B cell (primary cell): ENCODE measurements at regions not wholly inside any gene's neighbourhood (a gene's known extent, or its start where the extent isn't known, plus 50 kb on each side); places are given as distances from the start of the nearest gene placed in this dataset.

Experiments
- ATAC-seq: fragments of 200-7000 bp; cut with Tn5 transposase; one replicate; pipeline ENCODE4 v1.10.0; 2021; ENCODE audit warnings: low read depth, mild to moderate bottlenecking, moderate number of reproducible peaks, moderate library complexity
- CTCF ChIA-PET: fragments of 350-600 bp; sonication (Branson Sonifier 250); formaldehyde crosslinking; loops from one replicate; lab custom pipeline; 2021; ENCODE audit warnings: antibody characterized with exemption, inconsistent platforms; lab: Charles Lee
- POLR2A ChIA-PET: fragments of 350-600 bp; sonication (Branson Sonifier 250); formaldehyde crosslinking; loops from one replicate; lab custom pipeline; 2021; ENCODE audit warnings: antibody characterized with exemption; lab: Charles Lee
- DNase-seq: peaks from one replicate; pipeline ENCODE4 v3.0.0; 2013
- H2AFZ ChIP-seq: 2 replicates; pipeline ENCODE4 v1.6.1; 2012; ENCODE audit warnings: mild to moderate bottlenecking, low read depth, low read length; ENCODE audit not compliant: insufficient read depth, poor library complexity, severe bottlenecking
- H3K27ac ChIP-seq, 2 donors: 1 replicate in 1 of 2; 2 replicates in 1 of 2; pipeline ENCODE4 v1.5.1; 2012 to 2013; ENCODE audit warnings: low read length in 2 of 2, mild to moderate bottlenecking in 2 of 2, moderate library complexity in 1 of 2
- H3K27me3 ChIP-seq, 4 experiments: fragments of 200-600 bp in 1 of 4; sonication (generic) in 1 of 4; replicated peaks in 1 of 4; 1 replicate in 2 of 4; 2 replicates in 2 of 4; pipeline versions ENCODE4 v1.6.1 to v1.7.0; 2013 to 2016; ENCODE audit warnings: low read length in 3 of 4, mild to moderate bottlenecking in 2 of 4, mixed read lengths in 1 of 4, moderate library complexity in 1 of 4; ENCODE audit not compliant: insufficient read depth in 4 of 4, control insufficient read depth in 3 of 4; ENCODE audit errors: control extremely low read depth in 1 of 4
- H3K36me3 ChIP-seq, 2 experiments: replicated peaks in 1 of 2; 1 replicate in 1 of 2; 2 replicates in 1 of 2; pipeline versions ENCODE4 v1.6.1 to v1.7.1; 2013; ENCODE audit warnings: low read length in 1 of 2; ENCODE audit not compliant: insufficient read depth in 2 of 2, control insufficient read depth in 1 of 2; ENCODE audit errors: control extremely low read depth in 1 of 2, extremely low read depth in 1 of 2
- H3K4me1 ChIP-seq, 2 donors: fragments of 200-600 bp in 1 of 2; sonication (generic) in 1 of 2; 1 replicate in 1 of 2; 2 replicates in 1 of 2; pipeline versions ENCODE4 v1.5.1 to v1.6.1; 2013 to 2017; ENCODE audit warnings: low read length in 2 of 2; ENCODE audit not compliant: control insufficient read depth in 2 of 2, insufficient read depth in 2 of 2
- H3K4me2 ChIP-seq: replicated peaks from 2 replicates; pipeline ENCODE3; 2012; ENCODE audit warnings: mild to moderate bottlenecking, low read depth, low read length; ENCODE audit not compliant: poor library complexity, severe bottlenecking
- H3K4me3 ChIP-seq, 5 experiments: fragments of 200-600 bp in 1 of 5; sonication (generic) in 1 of 5; 1 replicate in 3 of 5; 2 replicates in 2 of 5; pipeline versions ENCODE4 v1.5.1 to v1.7.0; 2011 to 2016; ENCODE audit warnings: low read length in 4 of 5, mild to moderate bottlenecking in 4 of 5, low read depth in 2 of 5, control low read depth in 1 of 5, moderate library complexity in 1 of 5; ENCODE audit not compliant: insufficient read depth in 1 of 5; ENCODE audit errors: control extremely low read depth in 1 of 5, extremely low read depth in 1 of 5
- H3K79me2 ChIP-seq: fragments of 200-600 bp; sonication (generic); one replicate; pipeline ENCODE4 v1.6.0; 2016; ENCODE audit warnings: low read length; ENCODE audit not compliant: control insufficient read depth, insufficient read depth
- H3K9ac ChIP-seq: fragments of 200-600 bp; sonication (generic); 2 replicates; pipeline ENCODE4 v1.6.1; 2017; ENCODE audit warnings: mild to moderate bottlenecking, low read length, moderate library complexity
- H3K9me3 ChIP-seq, 3 donors: one replicate each; pipeline versions ENCODE4 v1.6.1 to v1.7.1; 2013; ENCODE audit warnings: low read length in 2 of 3; ENCODE audit not compliant: control insufficient read depth in 2 of 3, insufficient read depth in 1 of 3; ENCODE audit errors: control extremely low read depth in 1 of 3
- H4K20me1 ChIP-seq: 2 replicates; pipeline ENCODE4 v1.6.0; 2012; ENCODE audit warnings: mild to moderate bottlenecking, low read length; ENCODE audit not compliant: insufficient read depth, control insufficient read depth, poor library complexity, severe bottlenecking
- H3K27ac Mint-ChIP-seq: one replicate; pipeline ENCODE4 v1.8.0; 2021; ENCODE audit warnings: mixed read lengths
- H3K27me3 Mint-ChIP-seq: one replicate; pipeline ENCODE4 v1.8.0; 2021; ENCODE audit warnings: mixed read lengths
- H3K4me1 Mint-ChIP-seq: one replicate; pipeline ENCODE4 v1.8.0; 2021; ENCODE audit warnings: mixed read lengths
- H3K4me3 Mint-ChIP-seq: one replicate; pipeline ENCODE4 v1.8.0; 2021; ENCODE audit warnings: mixed read lengths
- H3K9me3 Mint-ChIP-seq: one replicate; pipeline ENCODE4 v1.8.0; 2022; ENCODE audit warnings: mixed read lengths; ENCODE audit not compliant: insufficient read depth
- CTCF ChIP-seq: fragments of 200-600 bp; IDR thresholded peaks from one replicate; pipeline ENCODE4 v1.8.0; 2022; ENCODE audit warnings: antibody characterized with exemption, mild to moderate bottlenecking
- EZH2 ChIP-seq: IDR thresholded peaks from 2 replicates; pipeline ENCODE4 v1.6.1; 2012; ENCODE audit warnings: borderline replicate concordance, low read depth, mild to moderate bottlenecking, moderate library complexity, low read length; ENCODE audit not compliant: insufficient read depth, poor library complexity, severe bottlenecking
- WGBS: methylation state at CpG from one replicate; pipeline ENCODE4 v1.1.5; 2013; ENCODE audit warnings: missing lambda C conversion rate; ENCODE audit not compliant: insufficient coverage; 5-methylcytosine and 5-hydroxymethylcytosine counted together
- intact Hi-C: fragments of 100-400 bp; cut with micrococcal nuclease; formaldehyde crosslinking; loops from one replicate; pipeline ENCODE4 v1.10.0; 2022

DNA sequence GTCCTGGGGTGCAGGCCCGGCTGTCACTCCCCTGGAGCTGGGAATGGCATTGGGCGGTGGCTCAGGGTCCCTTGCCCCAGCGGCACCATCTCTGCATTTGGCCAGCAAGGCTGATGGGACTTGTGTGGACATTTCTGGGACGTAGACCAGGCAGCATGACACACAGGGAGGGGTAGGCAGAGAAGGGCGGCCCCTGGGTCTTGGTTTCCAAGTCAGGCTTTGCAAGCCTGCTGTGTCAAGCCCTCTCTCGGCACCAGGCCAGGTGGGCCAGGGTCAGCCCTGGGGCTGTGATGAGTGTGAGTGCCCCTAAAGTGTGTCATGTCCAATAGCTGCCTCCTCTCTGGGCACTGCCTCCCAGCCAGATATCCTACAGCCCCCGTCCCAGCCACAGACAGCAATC, 335.2 kb downstream of the SEC14L1 start:
- ChIA-PET CTCF (interaction anchor here (0.8 to 2.7 kb wide), 3 partner anchors 15 to 46 kb away, joined by 3 to 12 read pairs (median 4); no protein-coding TSS in a partner anchor), POLR2A (interaction anchor here (0.9 to 1.5 kb wide), 2 partner anchors 9 to 55 kb away, joined by 3 to 4 read pairs; no protein-coding TSS in a partner anchor)
- Mint-ChIP-seq H3K4me3 (peak overlapping the region; percentile 66), H3K9me3 (no peaks in the 10 kb centered on the region), H3K27me3 (no peaks in the 10 kb centered on the region), H3K27ac (peak overlapping the region; percentile 92), H3K4me1 (peaks cover 81% of the 10 kb centered on the region)
- no peak for ATAC-seq
- peak overlapping the region in 1 of 2 donors; percentile 89 for H3K27ac ChIP-seq
- H4K20me1 ChIP-seq, result peaks cover 90% of the 10 kb centered on the region
- H3K9me3 ChIP-seq, result no peaks in the 10 kb centered on the region
- no peak overlapping the region for H3K4me3 ChIP-seq
- H3K27me3 ChIP-seq, result no peaks in the 10 kb centered on the region
- WGBS, result 94% methylated on average over 5 of the region's 7 CpGs
- peaks cover 58 to 93% of the 10 kb centered on the region in 2 donors for H3K4me1 ChIP-seq
- peaks cover 0 to 39% of the 10 kb centered on the region in 2 experiments for H3K36me3 ChIP-seq
- peak overlapping the region; percentile 75 for H3K4me2 ChIP-seq
- H2AFZ ChIP-seq, result no peak overlapping the region
- no peak overlapping the region for H3K9ac ChIP-seq
- peaks cover 100% of the 10 kb centered on the region for H3K79me2 ChIP-seq
- no peak for TF ChIP-seq CTCF
- TF ChIP-seq EZH2, result no peak
- intact Hi-C loops, result no loop called here
- DNase-seq, result no peak

- peak overlapping the region; percentile 92 for H3K27ac Mint-ChIP-seq
Measured at GRCh38 chr17:77476498-77476897, 335.7 kb downstream of the SEC14L1 start.

More at GRCh38 chr17:77476498-77476897, 335.7 kb downstream of the SEC14L1 start:
- TF ChIP-seq EZH2 (no peak), CTCF (no peak)
- peaks cover 53 to 90% of the 10 kb centered on the region in 2 donors for H3K4me1 ChIP-seq
- CTCF ChIA-PET, result interaction anchor here (0.8 to 2.1 kb wide), 4 partner anchors 15 to 122 kb away, joined by 3 to 5 read pairs (median 4); no protein-coding TSS in a partner anchor
- peaks cover 100% of the 10 kb centered on the region for H3K79me2 ChIP-seq
- 88% methylated on average over 8 of the region's 8 CpGs for WGBS
- H3K27me3 Mint-ChIP-seq, result no peaks in the 10 kb centered on the region
- POLR2A ChIA-PET, result interaction anchor here (1.5 kb wide), 1 partner anchor 10 kb away, joined by 4 read pairs; no protein-coding TSS in a partner anchor
- no peak overlapping the region for H3K4me2 ChIP-seq
- no peak for ATAC-seq
- H3K9me3 ChIP-seq, result no peaks in the 10 kb centered on the region
- no peak overlapping the region for H3K4me3 Mint-ChIP-seq
- H3K4me1 Mint-ChIP-seq, result peaks cover 81% of the 10 kb centered on the region
- no peak overlapping the region for H3K9ac ChIP-seq
- H4K20me1 ChIP-seq, result peaks cover 90% of the 10 kb centered on the region
- no peaks in the 10 kb centered on the region for H3K27me3 ChIP-seq
- intact Hi-C loops, result no loop called here
- no peak overlapping the region for H2AFZ ChIP-seq
- DNase-seq, result no peak
- H3K9me3 Mint-ChIP-seq, result no peaks in the 10 kb centered on the region
- no peak overlapping the region for H3K4me3 ChIP-seq
- H3K27ac ChIP-seq, result peak overlapping the region in 1 of 2 donors; percentile 89
- H3K36me3 ChIP-seq, result peaks cover 0 to 42% of the 10 kb centered on the region in 2 experiments
